Gastroesophageal sphincter (tissue), 3 donors: ENCODE measurements at regions not wholly inside any gene's neighbourhood (a gene's known extent, or its start where the extent isn't known, plus 50 kb on each side); places are given as distances from the start of the nearest gene placed in this dataset.

Experiments
- EP300 ChIP-seq: sonication (generic); formaldehyde crosslinking; IDR thresholded peaks from one replicate; pipeline ENCODE4 v1.6.1; 2017; ENCODE audit warnings: antibody characterized with exemption, mild to moderate bottlenecking
- POLR2A ChIP-seq, 2 donors: fragments of 450-650 bp; IDR thresholded peaks; one replicate each; pipeline ENCODE4 v1.6.1; 2017; ENCODE audit warnings: antibody characterized with exemption in 2 of 2, mild to moderate bottlenecking in 2 of 2, moderate library complexity in 1 of 2
- POLR2AphosphoS5 ChIP-seq: sonication (generic); formaldehyde crosslinking; IDR thresholded peaks from one replicate; pipeline ENCODE4 v1.6.1; 2017; ENCODE audit warnings: antibody characterized with exemption
- TF ChIP-seq, protein P1 (sequence below), 4 experiments: fragments of 200-600 bp in 2 of 4; fragments of 450-650 bp in 2 of 4; sonication (generic) in 1 of 4; IDR thresholded peaks; one replicate each; pipeline ENCODE4 v1.5.1; 2017 to 2019; ENCODE audit warnings: antibody characterized with exemption in 4 of 4, mild to moderate bottlenecking in 2 of 4, moderate library complexity in 2 of 4

DNA sequence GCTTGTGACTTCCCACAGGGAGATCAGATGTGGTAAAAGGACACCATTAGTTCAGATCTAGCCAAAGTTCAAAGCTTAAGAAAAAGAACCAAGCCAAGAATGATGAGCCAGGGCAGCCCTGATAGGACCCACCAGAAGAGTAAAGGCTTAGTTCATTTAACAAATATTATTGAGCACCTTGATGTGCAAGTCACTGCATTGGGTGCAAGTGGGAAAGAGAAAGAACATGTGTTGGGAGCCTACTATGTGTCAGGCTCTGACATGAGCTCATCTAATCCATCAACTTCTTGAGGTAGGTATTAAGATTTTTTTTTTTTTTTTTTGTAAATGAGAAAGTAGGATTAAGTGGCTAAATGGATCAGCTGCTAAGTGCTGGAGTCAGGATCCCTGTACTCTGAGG lies 53.4 kb upstream of the PIAS1 start:
- TF ChIP-seq, protein P1, sequence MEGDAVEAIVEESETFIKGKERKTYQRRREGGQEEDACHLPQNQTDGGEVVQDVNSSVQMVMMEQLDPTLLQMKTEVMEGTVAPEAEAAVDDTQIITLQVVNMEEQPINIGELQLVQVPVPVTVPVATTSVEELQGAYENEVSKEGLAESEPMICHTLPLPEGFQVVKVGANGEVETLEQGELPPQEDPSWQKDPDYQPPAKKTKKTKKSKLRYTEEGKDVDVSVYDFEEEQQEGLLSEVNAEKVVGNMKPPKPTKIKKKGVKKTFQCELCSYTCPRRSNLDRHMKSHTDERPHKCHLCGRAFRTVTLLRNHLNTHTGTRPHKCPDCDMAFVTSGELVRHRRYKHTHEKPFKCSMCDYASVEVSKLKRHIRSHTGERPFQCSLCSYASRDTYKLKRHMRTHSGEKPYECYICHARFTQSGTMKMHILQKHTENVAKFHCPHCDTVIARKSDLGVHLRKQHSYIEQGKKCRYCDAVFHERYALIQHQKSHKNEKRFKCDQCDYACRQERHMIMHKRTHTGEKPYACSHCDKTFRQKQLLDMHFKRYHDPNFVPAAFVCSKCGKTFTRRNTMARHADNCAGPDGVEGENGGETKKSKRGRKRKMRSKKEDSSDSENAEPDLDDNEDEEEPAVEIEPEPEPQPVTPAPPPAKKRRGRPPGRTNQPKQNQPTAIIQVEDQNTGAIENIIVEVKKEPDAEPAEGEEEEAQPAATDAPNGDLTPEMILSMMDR (IDR thresholded peaks at IDR 0.05), result no peak
- no peak for TF ChIP-seq POLR2AphosphoS5
- no peak for TF ChIP-seq POLR2A (IDR thresholded peaks at IDR 0.05)
- no peak for TF ChIP-seq EP300
